Transverse colon (tissue), 4 donors: ENCODE measurements at regions not wholly inside any gene's neighbourhood (a gene's known extent, or its start where the extent isn't known, plus 50 kb on each side); places are given as distances from the start of the nearest gene placed in this dataset.

Source experiments
- POLR2A ChIP-seq: fragments of 450-650 bp; IDR thresholded peaks from one replicate; pipeline ENCODE4 v1.6.1; 2016; ENCODE audit warnings: antibody characterized with exemption, mild to moderate bottlenecking, moderate library complexity
- POLR2AphosphoS5 ChIP-seq, 3 donors: sonication (generic); formaldehyde crosslinking; IDR thresholded peaks; one replicate each; pipeline ENCODE4 v1.6.1; 2016; ENCODE audit warnings: antibody characterized with exemption in 3 of 3
- TF ChIP-seq, protein P1 (sequence below), 5 experiments: fragments of 200-600 bp in 3 of 5; fragments of 450-650 bp in 2 of 5; sonication (generic) in 3 of 5; IDR thresholded peaks; 1 replicate in 2 of 5; 2 replicates in 3 of 5; pipeline ENCODE4 v1.5.1; 2016 to 2017; ENCODE audit warnings: antibody characterized with exemption in 5 of 5, inconsistent platforms in 3 of 5, mild to moderate bottlenecking in 2 of 5, moderate library complexity in 1 of 5

DNA sequence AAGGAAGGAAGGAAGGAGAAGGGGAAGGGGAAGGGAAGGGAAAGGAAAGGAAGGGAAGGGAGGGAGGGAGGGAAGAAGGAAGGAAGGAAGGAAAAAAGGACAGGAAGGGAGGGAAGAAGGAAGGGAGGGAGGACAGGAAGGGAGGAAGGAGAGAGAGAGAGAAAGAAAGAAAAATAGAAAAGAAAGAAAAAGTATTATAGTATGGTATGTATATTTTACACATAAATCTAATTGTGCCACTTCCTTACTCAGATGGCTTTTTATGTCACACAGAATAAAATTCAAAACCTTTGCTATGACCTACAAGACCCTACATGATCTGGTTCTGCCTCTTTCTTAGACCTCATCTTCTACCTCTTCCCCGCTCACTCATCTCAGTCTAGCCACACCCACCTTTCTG is 1016.9 kb upstream of the AUTS2 start:
- TF ChIP-seq, protein P1, sequence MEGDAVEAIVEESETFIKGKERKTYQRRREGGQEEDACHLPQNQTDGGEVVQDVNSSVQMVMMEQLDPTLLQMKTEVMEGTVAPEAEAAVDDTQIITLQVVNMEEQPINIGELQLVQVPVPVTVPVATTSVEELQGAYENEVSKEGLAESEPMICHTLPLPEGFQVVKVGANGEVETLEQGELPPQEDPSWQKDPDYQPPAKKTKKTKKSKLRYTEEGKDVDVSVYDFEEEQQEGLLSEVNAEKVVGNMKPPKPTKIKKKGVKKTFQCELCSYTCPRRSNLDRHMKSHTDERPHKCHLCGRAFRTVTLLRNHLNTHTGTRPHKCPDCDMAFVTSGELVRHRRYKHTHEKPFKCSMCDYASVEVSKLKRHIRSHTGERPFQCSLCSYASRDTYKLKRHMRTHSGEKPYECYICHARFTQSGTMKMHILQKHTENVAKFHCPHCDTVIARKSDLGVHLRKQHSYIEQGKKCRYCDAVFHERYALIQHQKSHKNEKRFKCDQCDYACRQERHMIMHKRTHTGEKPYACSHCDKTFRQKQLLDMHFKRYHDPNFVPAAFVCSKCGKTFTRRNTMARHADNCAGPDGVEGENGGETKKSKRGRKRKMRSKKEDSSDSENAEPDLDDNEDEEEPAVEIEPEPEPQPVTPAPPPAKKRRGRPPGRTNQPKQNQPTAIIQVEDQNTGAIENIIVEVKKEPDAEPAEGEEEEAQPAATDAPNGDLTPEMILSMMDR (IDR thresholded peaks at IDR 0.05), result no peak
- TF ChIP-seq POLR2A, result no peak
- no peak for TF ChIP-seq POLR2AphosphoS5 (IDR thresholded peaks at IDR 0.05)
